ENCODE measurements at regions not wholly inside any gene's neighbourhood (a gene's known extent, or its start where the extent isn't known, plus 50 kb on each side); places are given as distances from the start of the nearest gene placed in this dataset.

- H3K36me3 Mint-ChIP-seq, result no peaks in the 10 kb centered on the region
- H3K4me1 Mint-ChIP-seq (ENCODE audit: low read depth in 2 of 2), result no peaks in the 10 kb centered on the region
- DNase-seq (ENCODE audit: low spot score), result no peak
- peaks cover 9% of the 10 kb centered on the region for H3K9me3 Mint-ChIP-seq
- no peaks in the 10 kb centered on the region for H3K27me3 Mint-ChIP-seq
- no peak overlapping the region for H3K27ac Mint-ChIP-seq
- no peak for ATAC-seq
- no peak overlapping the region for H3K4me3 Mint-ChIP-seq
Observed at GRCh38 chr11:115060840-115061239, 382.5 kb downstream of the NXPE2 start.

GRCh38 chr11:115065314-115065713, 387.0 kb downstream of the NXPE2 start:
- H3K4me3 Mint-ChIP-seq, result no peak overlapping the region
- H3K9me3 Mint-ChIP-seq, result no peaks in the 10 kb centered on the region
- H3K36me3 Mint-ChIP-seq, result no peaks in the 10 kb centered on the region
- no peak for DNase-seq (ENCODE audit: low spot score)
- no peaks in the 10 kb centered on the region for H3K4me1 Mint-ChIP-seq (ENCODE audit: low read depth in 2 of 2)
- no peak for ATAC-seq
- H3K27me3 Mint-ChIP-seq, result peaks cover 0 to 10% of the 10 kb centered on the region in 2 donors
- H3K27ac Mint-ChIP-seq, result no peak overlapping the region

- Mint-ChIP-seq H3K4me3 (no peak overlapping the region), H3K9me3 (no peaks in the 10 kb centered on the region), H3K27ac (no peak overlapping the region), H3K4me1 (ENCODE audit: low read depth in 2 of 2) (no peaks in the 10 kb centered on the region), H3K27me3 (peaks cover 0 to 13% of the 10 kb centered on the region in 2 donors), H3K36me3 (no peaks in the 10 kb centered on the region)
- DNase-seq (ENCODE audit: low spot score) (no peak), ATAC-seq (no peak)
Observed at GRCh38 chr11:115065830-115066664, 387.7 kb downstream of the NXPE2 start.

- ATAC-seq (no peak), DNase-seq (ENCODE audit: low spot score) (no peak)
- no peak overlapping the region for H3K27ac Mint-ChIP-seq
- H3K4me3 Mint-ChIP-seq, result no peak overlapping the region
- no peaks in the 10 kb centered on the region for H3K36me3 Mint-ChIP-seq
- H3K27me3 Mint-ChIP-seq, result peaks cover 0 to 20% of the 10 kb centered on the region in 2 donors
- H3K4me1 Mint-ChIP-seq (ENCODE audit: low read depth in 2 of 2), result no peaks in the 10 kb centered on the region
- H3K9me3 Mint-ChIP-seq, result no peaks in the 10 kb centered on the region
Observed at GRCh38 chr11:115067471-115067870, 389.1 kb downstream of the NXPE2 start.

GRCh38 chr11:115067900-115068530, 389.7 kb downstream of the NXPE2 start:
- H3K4me1 Mint-ChIP-seq (ENCODE audit: low read depth in 2 of 2), result no peaks in the 10 kb centered on the region
- DNase-seq (ENCODE audit: low spot score), result no peak
- H3K27ac Mint-ChIP-seq, result no peak overlapping the region
- no peak overlapping the region for H3K4me3 Mint-ChIP-seq
- peaks cover 0 to 20% of the 10 kb centered on the region in 2 donors for H3K27me3 Mint-ChIP-seq
- no peaks in the 10 kb centered on the region for H3K36me3 Mint-ChIP-seq
- no peaks in the 10 kb centered on the region for H3K9me3 Mint-ChIP-seq
- ATAC-seq, result no peak

- peaks cover 3% of the 10 kb centered on the region for H3K9me3 Mint-ChIP-seq
- H3K4me3 Mint-ChIP-seq, result no peak overlapping the region
- DNase-seq (ENCODE audit: low spot score) (no peak), ATAC-seq (no peak)
- H3K36me3 Mint-ChIP-seq, result no peaks in the 10 kb centered on the region
- no peak overlapping the region for H3K27ac Mint-ChIP-seq
- H3K27me3 Mint-ChIP-seq, result peaks cover 0 to 26% of the 10 kb centered on the region in 2 donors
- no peaks in the 10 kb centered on the region for H3K4me1 Mint-ChIP-seq (ENCODE audit: low read depth in 2 of 2)
Observed at GRCh38 chr11:115069599-115069998, 391.3 kb downstream of the NXPE2 start.

- H3K36me3 Mint-ChIP-seq, result no peaks in the 10 kb centered on the region
- ATAC-seq (no peak), DNase-seq (ENCODE audit: low spot score) (no peak)
- peaks cover 5 to 37% of the 10 kb centered on the region in 2 donors for H3K27me3 Mint-ChIP-seq
- H3K9me3 Mint-ChIP-seq, result peaks cover 3% of the 10 kb centered on the region
- H3K4me1 Mint-ChIP-seq (ENCODE audit: low read depth in 2 of 2), result no peaks in the 10 kb centered on the region
- no peak overlapping the region for H3K27ac Mint-ChIP-seq
- no peak overlapping the region for H3K4me3 Mint-ChIP-seq
Observed at GRCh38 chr11:115075356-115075755, 397.0 kb downstream of the NXPE2 start.

- no peaks in the 10 kb centered on the region for H3K36me3 Mint-ChIP-seq
- no peak overlapping the region for H3K27ac Mint-ChIP-seq
- DNase-seq (ENCODE audit: low spot score), result no peak
- peaks cover 5 to 29% of the 10 kb centered on the region in 2 donors for H3K27me3 Mint-ChIP-seq
- H3K9me3 Mint-ChIP-seq, result peaks cover 3% of the 10 kb centered on the region
- H3K4me3 Mint-ChIP-seq, result no peak overlapping the region
- H3K4me1 Mint-ChIP-seq (ENCODE audit: low read depth in 2 of 2), result no peaks in the 10 kb centered on the region
- no peak for ATAC-seq
Observed at GRCh38 chr11:115077740-115078139, 399.4 kb downstream of the NXPE2 start.

- no peak overlapping the region for H3K27ac Mint-ChIP-seq
- H3K36me3 Mint-ChIP-seq, result no peaks in the 10 kb centered on the region
- H3K9me3 Mint-ChIP-seq, result peaks cover under 1% of the 10 kb centered on the region
- no peak for DNase-seq (ENCODE audit: low spot score)
- peaks cover 5 to 24% of the 10 kb centered on the region in 2 donors for H3K27me3 Mint-ChIP-seq
- no peaks in the 10 kb centered on the region for H3K4me1 Mint-ChIP-seq (ENCODE audit: low read depth in 2 of 2)
- ATAC-seq, result no peak
- H3K4me3 Mint-ChIP-seq, result no peak overlapping the region
Observed at GRCh38 chr11:115078461-115079438, 400.4 kb downstream of the NXPE2 start.

GRCh38 chr11:115080923-115081680, 402.8 kb downstream of the NXPE2 start:
- H3K36me3 Mint-ChIP-seq, result no peaks in the 10 kb centered on the region
- no peak for ATAC-seq
- no peak for DNase-seq (ENCODE audit: low spot score)
- peaks cover 5 to 23% of the 10 kb centered on the region in 2 donors for H3K27me3 Mint-ChIP-seq
- no peak overlapping the region for H3K27ac Mint-ChIP-seq
- H3K4me3 Mint-ChIP-seq, result no peak overlapping the region
- no peaks in the 10 kb centered on the region for H3K9me3 Mint-ChIP-seq
- no peaks in the 10 kb centered on the region for H3K4me1 Mint-ChIP-seq (ENCODE audit: low read depth in 2 of 2)

GRCh38 chr11:115081972-115082371, 403.6 kb downstream of the NXPE2 start:
- Mint-ChIP-seq H3K27ac (no peak overlapping the region), H3K4me1 (ENCODE audit: low read depth in 2 of 2) (no peaks in the 10 kb centered on the region), H3K27me3 (peaks cover 5 to 18% of the 10 kb centered on the region in 2 donors), H3K9me3 (no peaks in the 10 kb centered on the region), H3K4me3 (no peak overlapping the region), H3K36me3 (no peaks in the 10 kb centered on the region)
- DNase-seq (ENCODE audit: low spot score) (no peak), ATAC-seq (no peak)

GRCh38 chr11:115083144-115083806, 404.9 kb downstream of the NXPE2 start:
- no peaks in the 10 kb centered on the region for H3K9me3 Mint-ChIP-seq
- ATAC-seq (no peak), DNase-seq (ENCODE audit: low spot score) (no peak)
- no peak overlapping the region for H3K27ac Mint-ChIP-seq
- no peaks in the 10 kb centered on the region for H3K36me3 Mint-ChIP-seq
- no peak overlapping the region for H3K4me3 Mint-ChIP-seq
- H3K4me1 Mint-ChIP-seq (ENCODE audit: low read depth in 2 of 2), result no peaks in the 10 kb centered on the region
- H3K27me3 Mint-ChIP-seq, result peaks cover 0 to 8% of the 10 kb centered on the region in 2 donors

GRCh38 chr11:115084231-115084630, 405.9 kb downstream of the NXPE2 start:
- no peaks in the 10 kb centered on the region for H3K4me1 Mint-ChIP-seq (ENCODE audit: low read depth in 2 of 2)
- ATAC-seq (no peak), DNase-seq (ENCODE audit: low spot score) (no peak)
- H3K4me3 Mint-ChIP-seq, result no peak overlapping the region
- H3K27me3 Mint-ChIP-seq, result peaks cover 0 to 8% of the 10 kb centered on the region in 2 donors
- H3K36me3 Mint-ChIP-seq, result no peaks in the 10 kb centered on the region
- H3K9me3 Mint-ChIP-seq, result no peaks in the 10 kb centered on the region
- H3K27ac Mint-ChIP-seq, result no peak overlapping the region
